ENCODE measurements at regions not wholly inside any gene's neighbourhood (a gene's known extent, or its start where the extent isn't known, plus 50 kb on each side); places are given as distances from the start of the nearest gene placed in this dataset.

GRCh38 chr2:150383587-150383986 lies 103.9 kb downstream of the RND3 start:
- TF ChIP-seq CTCF (conservative IDR thresholded peaks at IDR 0.05 in 1 of 2, IDR thresholded peaks at IDR 0.05 in 1 of 2; ENCODE audit: extremely low read depth in 1 of 2, insufficient read depth in 1 of 2, low read depth in 1 of 2, low read length in 2 of 2) (no peak), EZH2 (IDR thresholded peaks at IDR 0.05; ENCODE audit: borderline replicate concordance, low read length) (no peak)
